ENCODE measurements at regions not wholly inside any gene's neighbourhood (a gene's known extent, or its start where the extent isn't known, plus 50 kb on each side); places are given as distances from the start of the nearest gene placed in this dataset.

DNA sequence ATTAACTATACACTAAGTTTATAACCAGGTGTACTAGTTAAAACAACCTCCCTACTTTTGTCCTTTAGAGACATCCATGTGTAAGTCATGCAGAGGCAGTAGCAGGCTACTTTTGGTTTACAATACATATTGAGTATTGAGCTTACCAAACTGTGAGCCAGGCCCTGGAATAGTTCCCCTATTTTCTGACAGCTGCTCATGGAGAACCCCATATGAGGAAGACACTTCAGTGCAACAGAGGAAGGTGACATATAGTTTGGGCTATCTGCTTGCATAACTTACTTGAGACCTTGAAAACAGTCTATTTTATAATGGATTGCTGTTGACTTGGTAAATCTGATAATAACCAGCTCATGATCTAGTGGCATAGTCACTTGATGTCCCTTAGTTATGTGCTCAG lies 190.5 kb downstream of the SH3BGRL start:
- TF ChIP-seq, protein P1, sequence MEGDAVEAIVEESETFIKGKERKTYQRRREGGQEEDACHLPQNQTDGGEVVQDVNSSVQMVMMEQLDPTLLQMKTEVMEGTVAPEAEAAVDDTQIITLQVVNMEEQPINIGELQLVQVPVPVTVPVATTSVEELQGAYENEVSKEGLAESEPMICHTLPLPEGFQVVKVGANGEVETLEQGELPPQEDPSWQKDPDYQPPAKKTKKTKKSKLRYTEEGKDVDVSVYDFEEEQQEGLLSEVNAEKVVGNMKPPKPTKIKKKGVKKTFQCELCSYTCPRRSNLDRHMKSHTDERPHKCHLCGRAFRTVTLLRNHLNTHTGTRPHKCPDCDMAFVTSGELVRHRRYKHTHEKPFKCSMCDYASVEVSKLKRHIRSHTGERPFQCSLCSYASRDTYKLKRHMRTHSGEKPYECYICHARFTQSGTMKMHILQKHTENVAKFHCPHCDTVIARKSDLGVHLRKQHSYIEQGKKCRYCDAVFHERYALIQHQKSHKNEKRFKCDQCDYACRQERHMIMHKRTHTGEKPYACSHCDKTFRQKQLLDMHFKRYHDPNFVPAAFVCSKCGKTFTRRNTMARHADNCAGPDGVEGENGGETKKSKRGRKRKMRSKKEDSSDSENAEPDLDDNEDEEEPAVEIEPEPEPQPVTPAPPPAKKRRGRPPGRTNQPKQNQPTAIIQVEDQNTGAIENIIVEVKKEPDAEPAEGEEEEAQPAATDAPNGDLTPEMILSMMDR (IDR thresholded peaks at IDR 0.05): no peak
- TF ChIP-seq POLR2AphosphoS5 (IDR thresholded peaks at IDR 0.05; ENCODE audit: insufficient read depth in 1 of 2, low read depth in 1 of 2): no peak
- no peak for TF ChIP-seq POLR2A (IDR thresholded peaks at IDR 0.05)

Data from vagina (tissue), 2 donors.